Epithelial cell of esophagus (primary cell): ENCODE measurements at regions not wholly inside any gene's neighbourhood (a gene's known extent, or its start where the extent isn't known, plus 50 kb on each side); places are given as distances from the start of the nearest gene placed in this dataset.

Source experiments
- DNase-seq: peaks from one replicate; pipeline ENCODE4 v3.0.0; 2010; ENCODE audit warnings: low read depth
- H3K4me3 ChIP-seq: 2 replicates; pipeline ENCODE4 v1.5.1; 2011; ENCODE audit warnings: mild to moderate bottlenecking, low read length, control low read depth
- CTCF ChIP-seq: IDR thresholded peaks from 2 replicates; pipeline ENCODE4 v1.5.1; 2011; ENCODE audit warnings: low read depth, mild to moderate bottlenecking, low read length, control low read depth, inconsistent platforms; ENCODE audit not compliant: insufficient read depth; ENCODE audit errors: missing control alignments

GRCh38 chr2:145674705-145675104 lies 1154.8 kb upstream of the ZEB2 start:
- no peak overlapping the region for H3K4me3 ChIP-seq
- no peak for TF ChIP-seq CTCF
- DNase-seq: no peak

- no peak for TF ChIP-seq CTCF
- no peak for DNase-seq
- H3K4me3 ChIP-seq: no peak overlapping the region
Observed at GRCh38 chr2:145669301-145669700, 1149.4 kb upstream of the ZEB2 start.

- H3K4me3 ChIP-seq: no peak overlapping the region
- no peak for TF ChIP-seq CTCF
- DNase-seq: no peak
Observed at GRCh38 chr2:145666552-145666951, 1146.6 kb upstream of the ZEB2 start.

GRCh38 chr2:145657265-145657664 lies 1137.3 kb upstream of the ZEB2 start:
- no peak overlapping the region for H3K4me3 ChIP-seq
- DNase-seq: no peak
- TF ChIP-seq CTCF: no peak

- no peak for TF ChIP-seq CTCF
- DNase-seq: no peak
Observed at GRCh38 chr2:145655165-145655765, 1135.3 kb upstream of the ZEB2 start.

GRCh38 chr2:145654746-145655145 lies 1134.8 kb upstream of the ZEB2 start:
- no peak overlapping the region for H3K4me3 ChIP-seq
- no peak for TF ChIP-seq CTCF
- DNase-seq: no peak

More at GRCh38 chr2:145655165-145655765, 1135.3 kb upstream of the ZEB2 start:
- H3K4me3 ChIP-seq: no peak overlapping the region

GRCh38 chr2:145654156-145654555 lies 1134.2 kb upstream of the ZEB2 start:
- TF ChIP-seq CTCF: no peak
- peak; percentile 30 for DNase-seq

More at GRCh38 chr2:145654156-145654555, 1134.2 kb upstream of the ZEB2 start:
- H3K4me3 ChIP-seq: no peak overlapping the region
